ENCODE measurements at regions not wholly inside any gene's neighbourhood (a gene's known extent, or its start where the extent isn't known, plus 50 kb on each side); places are given as distances from the start of the nearest gene placed in this dataset.

DNA sequence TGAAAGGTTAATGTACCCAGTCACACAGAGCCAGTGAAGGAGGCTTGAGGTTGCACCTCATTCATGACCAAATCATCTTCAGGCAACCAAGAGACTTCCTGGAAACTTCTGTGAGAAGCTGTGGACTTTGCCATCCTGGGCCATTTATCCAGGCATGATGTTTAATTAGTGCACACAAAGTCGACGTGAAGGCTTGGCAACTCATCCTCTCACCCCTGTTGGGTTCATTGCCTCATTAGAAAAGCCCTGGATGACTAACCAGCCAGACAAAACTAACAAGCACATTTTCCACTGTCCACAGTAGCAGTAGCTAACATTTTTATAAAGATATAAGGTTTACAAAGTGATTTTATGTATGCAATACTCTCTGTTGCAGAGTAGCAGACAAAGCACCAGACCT lies 65.7 kb upstream of the ZNF462 start:
- Histone ChIP-seq H3K79me2 (ENCODE audit: control insufficient read depth, insufficient read depth, low read length) (no peaks in the 10 kb centered on the region), H2AFZ (ENCODE audit: control insufficient read depth, low read length) (no peak overlapping the region), H3K4me2 (ENCODE audit: control insufficient read depth, extremely low read depth, insufficient read depth, low read depth, low read length) (no peak overlapping the region), H3K9me3 (ENCODE audit: control insufficient read depth, low read depth, low read length) (no peaks in the 10 kb centered on the region), H3K9me1 (ENCODE audit: control insufficient read depth, extremely low read depth, insufficient read depth, low read length) (no peaks in the 10 kb centered on the region), H3K36me3 (ENCODE audit: control insufficient read depth in 2 of 2, extremely low read depth in 1 of 2, insufficient read depth in 2 of 2, low read length in 2 of 2) (no peaks in the 10 kb centered on the region), H3K27me3 (ENCODE audit: control insufficient read depth, extremely low read depth, insufficient read depth, low read length) (no peaks in the 10 kb centered on the region), H3K4me3 (ENCODE audit: control insufficient read depth in 2 of 3, extremely low read depth in 1 of 3, insufficient read depth in 2 of 3, low read depth in 1 of 3, low read length in 3 of 3) (no peak overlapping the region), H4K20me1 (ENCODE audit: control insufficient read depth, extremely low read depth, insufficient read depth, low read length) (no peaks in the 10 kb centered on the region), H3K4me1 (ENCODE audit: control insufficient read depth, extremely low read depth, insufficient read depth, low read length) (peaks cover 6% of the 10 kb centered on the region), H3K27ac (ENCODE audit: control insufficient read depth, insufficient read depth, low read length) (no peak overlapping the region), H3K9ac (ENCODE audit: control insufficient read depth, extremely low read depth, insufficient read depth, low read length) (no peak overlapping the region)
- dilution Hi-C loops (cut with MboI; ENCODE audit: extremely low pct_ligation_motif_present, low sequenced_read_pairs): no loop called here
- DNase-seq (ENCODE audit: low read depth, low spot score) (no peak), FAIRE-seq (no peak)
- TF ChIP-seq CTCF (optimal IDR thresholded peaks at IDR 0.05 in 1 of 3, IDR thresholded peaks at IDR 0.05 in 1 of 3, conservative IDR thresholded peaks at IDR 0.05 in 1 of 3; ENCODE audit: extremely low read depth in 1 of 3, insufficient read depth in 2 of 3, low read length in 3 of 3) (no peak), EZH2 (IDR thresholded peaks at IDR 0.05; ENCODE audit: low read length) (no peak)

- no peak for FAIRE-seq
- H3K27me3 ChIP-seq (ENCODE audit: control insufficient read depth, extremely low read depth, insufficient read depth, low read length): no peaks in the 10 kb centered on the region
Measured at GRCh38 chr9:106798016-106798799, 64.8 kb upstream of the ZNF462 start.

More at GRCh38 chr9:106798016-106798799, 64.8 kb upstream of the ZNF462 start:
- H3K9ac ChIP-seq (ENCODE audit: control insufficient read depth, extremely low read depth, insufficient read depth, low read length): no peak overlapping the region
- dilution Hi-C loops (cut with MboI; ENCODE audit: extremely low pct_ligation_motif_present, low sequenced_read_pairs): no loop called here
- H4K20me1 ChIP-seq (ENCODE audit: control insufficient read depth, extremely low read depth, insufficient read depth, low read length): no peaks in the 10 kb centered on the region
- H2AFZ ChIP-seq (ENCODE audit: control insufficient read depth, low read length): no peak overlapping the region
- TF ChIP-seq EZH2 (IDR thresholded peaks at IDR 0.05; ENCODE audit: low read length): no peak
- no peak for TF ChIP-seq CTCF (optimal IDR thresholded peaks at IDR 0.05 in 1 of 3, IDR thresholded peaks at IDR 0.05 in 1 of 3, conservative IDR thresholded peaks at IDR 0.05 in 1 of 3; ENCODE audit: extremely low read depth in 1 of 3, insufficient read depth in 2 of 3, low read length in 3 of 3)
- H3K4me3 ChIP-seq (ENCODE audit: control insufficient read depth in 2 of 3, extremely low read depth in 1 of 3, insufficient read depth in 2 of 3, low read depth in 1 of 3, low read length in 3 of 3): no peak overlapping the region
- H3K4me2 ChIP-seq (ENCODE audit: control insufficient read depth, extremely low read depth, insufficient read depth, low read depth, low read length): no peak overlapping the region
- H3K9me3 ChIP-seq (ENCODE audit: control insufficient read depth, low read depth, low read length): no peaks in the 10 kb centered on the region
- H3K9me1 ChIP-seq (ENCODE audit: control insufficient read depth, extremely low read depth, insufficient read depth, low read length): no peaks in the 10 kb centered on the region
- H3K27ac ChIP-seq (ENCODE audit: control insufficient read depth, insufficient read depth, low read length): no peak overlapping the region
- no peaks in the 10 kb centered on the region for H3K36me3 ChIP-seq (ENCODE audit: control insufficient read depth in 2 of 2, extremely low read depth in 1 of 2, insufficient read depth in 2 of 2, low read length in 2 of 2)
- no peak for DNase-seq (ENCODE audit: low read depth, low spot score)
- H3K79me2 ChIP-seq (ENCODE audit: control insufficient read depth, insufficient read depth, low read length): no peaks in the 10 kb centered on the region
- H3K4me1 ChIP-seq (ENCODE audit: control insufficient read depth, extremely low read depth, insufficient read depth, low read length): peaks cover 6% of the 10 kb centered on the region
